IMR-90 (cell line): ENCODE measurements at regions not wholly inside any gene's neighbourhood (a gene's known extent, or its start where the extent isn't known, plus 50 kb on each side); places are given as distances from the start of the nearest gene placed in this dataset.

Source experiments
- ATAC-seq: fragments of 200-7000 bp; cut with Tn5 transposase; 2 replicates; pipeline ENCODE4 v1.9.1; 2020; ENCODE audit warnings: low read depth, mild to moderate bottlenecking, moderate library complexity
- BruUV-seq: library from RNA; stranded (reverse); fragments of 400-500 nt; replicated peaks from 2 replicates; lab custom pipeline; 2021; lab: Mats Ljungman, UMichigan
- CTCF ChIA-PET: fragments of 300-600 bp; formaldehyde crosslinking; extraction: SDS; loops from one replicate; lab custom pipeline; 2021; ENCODE audit warnings: antibody characterized with exemption; lab: Yijun Ruan, JAX
- POLR2A ChIA-PET: fragments of 300-600 bp; sonication (Branson Sonifier 250); formaldehyde crosslinking; loops from one replicate; lab custom pipeline; 2022; ENCODE audit warnings: antibody characterized with exemption; ENCODE audit not compliant: unreplicated experiment; lab: Charles Lee
- DNase-seq: peaks from one replicate; pipeline ENCODE4 v3.0.0; 2013
- H2AFZ ChIP-seq: replicated peaks from 2 replicates; pipeline ENCODE3; 2013; ENCODE audit warnings: low read length, mild to moderate bottlenecking; ENCODE audit not compliant: poor library complexity
- H2AK5ac ChIP-seq: 2 replicates; pipeline ENCODE4 v1.6.1; 2013; ENCODE audit warnings: low read depth, low read length, inconsistent platforms
- H2AK9ac ChIP-seq: replicated peaks from 2 replicates; pipeline ENCODE3; 2013; ENCODE audit warnings: mild to moderate bottlenecking, low read depth, low read length, moderate library complexity; ENCODE audit not compliant: poor library complexity
- H2BK120ac ChIP-seq: 2 replicates; pipeline ENCODE4 v1.6.1; 2013; ENCODE audit warnings: low read depth, low read length, inconsistent platforms
- H2BK15ac ChIP-seq: 3 replicates; pipeline ENCODE4 v1.6.1; 2013; ENCODE audit warnings: low read depth, low read length, inconsistent platforms
- H2BK20ac ChIP-seq: 2 replicates; pipeline ENCODE4 v1.6.1; 2013; ENCODE audit warnings: low read depth, mild to moderate bottlenecking, inconsistent platforms, low read length, moderate library complexity
- H2BK5ac ChIP-seq: 2 replicates; pipeline ENCODE4 v1.6.1; 2013; ENCODE audit warnings: mild to moderate bottlenecking, low read depth, low read length, inconsistent platforms; ENCODE audit not compliant: poor library complexity, severe bottlenecking
- H3K14ac ChIP-seq: replicated peaks from 2 replicates; pipeline ENCODE4 v1.6.1; 2013; ENCODE audit warnings: low read depth, low read length, inconsistent platforms
- H3K18ac ChIP-seq: 2 replicates; pipeline ENCODE4 v1.6.1; 2013; ENCODE audit warnings: low read depth, low read length, control low read depth
- H3K23ac ChIP-seq: 2 replicates; pipeline ENCODE4 v1.6.1; 2013; ENCODE audit warnings: low read depth, low read length, inconsistent platforms
- H3K27ac ChIP-seq: 2 replicates; pipeline ENCODE4 v1.5.1; 2013; ENCODE audit warnings: mild to moderate bottlenecking, control low read depth, low read length; ENCODE audit not compliant: insufficient read depth
- H3K27me3 ChIP-seq: 2 replicates; pipeline ENCODE4 v1.6.1; 2013; ENCODE audit warnings: low read length; ENCODE audit not compliant: control insufficient read depth, insufficient read depth
- H3K36me3 ChIP-seq: 2 replicates; pipeline ENCODE4 v1.6.1; 2013; ENCODE audit warnings: low read length, mixed read lengths; ENCODE audit not compliant: control insufficient read depth, insufficient read depth
- H3K4ac ChIP-seq: 2 replicates; pipeline ENCODE4 v1.6.1; 2013; ENCODE audit warnings: low read depth, low read length, inconsistent platforms
- H3K4me1 ChIP-seq: 2 replicates; pipeline ENCODE4 v1.6.1; 2013; ENCODE audit warnings: low read length, mixed read lengths; ENCODE audit not compliant: control insufficient read depth, insufficient read depth
- H3K4me2 ChIP-seq: 2 replicates; pipeline ENCODE4 v1.6.1; 2013; ENCODE audit warnings: low read depth, mild to moderate bottlenecking, control low read depth, low read length, moderate library complexity
- H3K4me3 ChIP-seq: 2 replicates; pipeline ENCODE4 v1.5.1; 2013; ENCODE audit warnings: low read depth, mild to moderate bottlenecking, control low read depth, low read length, moderate library complexity; ENCODE audit not compliant: insufficient read depth
- H3K56ac ChIP-seq: 2 replicates; pipeline ENCODE4 v1.6.1; 2013; ENCODE audit warnings: low read length, inconsistent platforms; ENCODE audit not compliant: insufficient read depth; ENCODE audit errors: extremely low read depth
- H3K79me1 ChIP-seq, 2 experiments: 2 replicates each; pipeline ENCODE4 v1.6.1; 2013; ENCODE audit warnings: low read length in 2 of 2, inconsistent platforms in 1 of 2, low read depth in 1 of 2
- H3K9ac ChIP-seq: 2 replicates; pipeline ENCODE4 v1.6.1; 2013; ENCODE audit warnings: low read depth, low read length, control low read depth
- H3K9me1 ChIP-seq: 2 replicates; pipeline ENCODE4 v1.6.1; 2013; ENCODE audit warnings: low read length, inconsistent platforms; ENCODE audit not compliant: insufficient read depth
- H3K9me3 ChIP-seq: 2 replicates; pipeline ENCODE4 v1.6.1; 2013; ENCODE audit warnings: low read length; ENCODE audit not compliant: control insufficient read depth, insufficient read depth
- H4K20me1 ChIP-seq: 2 replicates; pipeline ENCODE4 v1.6.1; 2013; ENCODE audit warnings: low read length, inconsistent platforms; ENCODE audit not compliant: insufficient read depth
- H4K5ac ChIP-seq: 2 replicates; pipeline ENCODE4 v1.6.1; 2013; ENCODE audit warnings: mild to moderate bottlenecking, low read depth, low read length, control low read depth
- H4K8ac ChIP-seq, 2 experiments: 2 replicates each; pipeline ENCODE4 v1.6.1; 2013; ENCODE audit warnings: low read depth in 2 of 2, low read length in 2 of 2, control low read depth in 1 of 2, inconsistent platforms in 1 of 2
- H4K91ac ChIP-seq: 2 replicates; pipeline ENCODE4 v1.6.1; 2013; ENCODE audit warnings: low read depth, low read length, inconsistent platforms; ENCODE audit not compliant: insufficient read depth
- CEBPB ChIP-seq: IDR thresholded peaks from 2 replicates; pipeline ENCODE4 v1.6.1; 2012; ENCODE audit warnings: low read depth, low read length, improper control_type of control experiment
- CHD1 ChIP-seq: IDR thresholded peaks from 2 replicates; pipeline ENCODE4 v1.6.1; 2012; ENCODE audit warnings: low read depth, low read length, improper control_type of control experiment
- CTCF ChIP-seq: conservative IDR thresholded peaks from 2 replicates; pipeline ENCODE4 v1.5.1; 2012; ENCODE audit warnings: mild to moderate bottlenecking, low read depth, low read length, improper control_type of control experiment
- FOS ChIP-seq: fragments of 150-350 bp; IDR thresholded peaks from 2 replicates; pipeline ENCODE4 v1.6.1; 2016; ENCODE audit warnings: low read depth, low read length
- MAFK ChIP-seq: IDR thresholded peaks from 2 replicates; pipeline ENCODE4 v1.6.1; 2012; ENCODE audit warnings: low read depth, low read length, improper control_type of control experiment
- MAZ ChIP-seq: IDR thresholded peaks from 2 replicates; pipeline ENCODE4 v1.6.1; 2012; ENCODE audit warnings: low read depth, mild to moderate bottlenecking, low read length, improper control_type of control experiment, moderate library complexity, borderline replicate concordance
- MXI1 ChIP-seq: IDR thresholded peaks from 2 replicates; pipeline ENCODE4 v1.6.1; 2012; ENCODE audit warnings: low read depth, mild to moderate bottlenecking, low read length, moderate library complexity, borderline replicate concordance
- NFE2L2 ChIP-seq: fragments of 150-350 bp; IDR thresholded peaks from 2 replicates; pipeline ENCODE4 v1.6.1; 2016; ENCODE audit warnings: low read depth, mild to moderate bottlenecking, low read length
- POLR2A ChIP-seq: IDR thresholded peaks from 2 replicates; pipeline ENCODE4 v1.6.1; 2012; ENCODE audit warnings: mild to moderate bottlenecking, low read depth, low read length
- RAD21 ChIP-seq: IDR thresholded peaks from 2 replicates; pipeline ENCODE4 v1.6.1; 2012; ENCODE audit warnings: low read length, improper control_type of control experiment
- RCOR1 ChIP-seq: IDR thresholded peaks from 2 replicates; pipeline ENCODE4 v1.6.1; 2012; ENCODE audit warnings: mild to moderate bottlenecking, low read length, improper control_type of control experiment; ENCODE audit not compliant: insufficient replicate concordance
- SMC3 ChIP-seq: fragments of 150-350 bp; IDR thresholded peaks from 2 replicates; pipeline ENCODE4 v1.6.1; 2016; ENCODE audit warnings: low read depth, mild to moderate bottlenecking, antibody characterized with exemption, low read length, moderate library complexity
- USF2 ChIP-seq: fragments of 150-350 bp; IDR thresholded peaks from 2 replicates; pipeline ENCODE4 v1.6.1; 2017; ENCODE audit warnings: mild to moderate bottlenecking, antibody characterized with exemption, low read length, low read depth
- WGBS, 2 experiments: methylation state at CpG; one replicate each; pipeline versions ENCODE4 v1.1.5 to v1.1.7; 2013; ENCODE audit warnings: missing lambda C conversion rate in 2 of 2; ENCODE audit not compliant: insufficient read length in 1 of 2; ENCODE audit errors: extremely low coverage in 2 of 2; 5-methylcytosine and 5-hydroxymethylcytosine counted together
- dilution Hi-C: fragments of 300-500 bp; cut with HindIII; formaldehyde crosslinking; loops from one replicate; pipeline ENCODE4 v1.14.3; 2018; ENCODE audit warnings: low sequenced_read_pairs; ENCODE audit not compliant: unreplicated experiment
- in situ Hi-C: fragments of 300-500 bp; cut with MboI; formaldehyde crosslinking; loops from 3 replicates; pipeline ENCODE4 v1.14.3; 2019; ENCODE audit warnings: low sequenced_read_pairs, inconsistent platforms, mixed read lengths
- intact Hi-C: fragments of 100-400 bp; cut with micrococcal nuclease; formaldehyde crosslinking; loops from 2 replicates; pipeline ENCODE4 v1.10.0; 2022
- TF ChIP-seq, protein P1 (sequence below): fragments of 150-350 bp; IDR thresholded peaks from 2 replicates; pipeline ENCODE4 v1.6.1; 2016; ENCODE audit warnings: low read depth, mild to moderate bottlenecking, low read length, moderate library complexity, borderline replicate concordance

DNA sequence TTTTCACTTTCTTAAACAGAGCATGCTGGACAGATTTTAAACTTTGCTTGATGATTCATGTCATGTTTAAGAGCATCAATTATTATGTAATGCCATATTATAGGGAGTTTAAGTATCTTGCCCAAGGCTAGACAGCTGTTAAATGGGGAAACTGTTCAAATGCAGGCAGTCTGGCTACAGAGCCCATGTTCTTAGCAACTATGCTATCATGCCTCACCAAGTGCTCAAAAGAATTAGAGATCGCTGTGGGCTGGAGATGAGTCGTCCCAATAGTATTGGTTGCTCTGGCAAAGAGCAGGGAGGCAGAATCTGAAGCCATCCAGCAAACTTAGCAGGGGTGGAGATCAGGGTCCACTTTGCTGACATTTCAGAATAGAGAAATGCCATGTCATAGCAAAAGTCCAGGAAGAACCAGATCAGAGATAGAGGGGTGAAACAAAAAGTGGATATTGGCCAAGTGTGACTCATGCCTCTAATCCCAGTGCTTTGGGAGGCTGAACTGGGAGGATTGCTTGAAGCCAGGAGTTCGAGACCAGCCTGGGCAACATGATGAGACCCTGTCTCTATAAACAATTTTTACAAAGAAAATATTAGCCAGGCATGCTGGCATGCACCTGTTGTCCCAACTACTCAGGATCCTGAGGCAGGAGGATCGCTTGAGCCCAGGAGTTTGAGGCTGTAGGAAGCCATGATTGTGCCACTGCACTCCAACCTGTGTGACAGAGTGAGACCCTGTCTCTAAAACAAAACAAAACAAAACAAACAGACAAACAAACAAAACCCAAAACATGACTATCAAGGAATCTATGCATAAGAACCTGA, 57.8 kb downstream of the BAMBI start:
- Histone ChIP-seq H2AK5ac (no peak overlapping the region), H3K23ac (no peak overlapping the region; the same call in 1 of the 2 replicates), H3K18ac (no peak overlapping the region), H3K27ac (peak overlapping the region; percentile 40), H3K4me3 (no peak overlapping the region), H4K8ac (no peak overlapping the region), H3K9me1 (no peaks in the 10 kb centered on the region), H4K20me1 (peaks cover 7% of the 10 kb centered on the region; the same call in 1 of the 2 replicates), H2BK5ac (peak overlapping the region; percentile 27), H3K4me1 (peaks cover 5% of the 10 kb centered on the region), H3K4me2 (no peak overlapping the region), H3K9me3 (peaks cover 9% of the 10 kb centered on the region), H2BK120ac (no peak overlapping the region), H3K27me3 (peaks cover 16% of the 10 kb centered on the region), H2BK20ac (no peak overlapping the region; the same call in 1 of the 2 replicates), H3K9ac (no peak overlapping the region), H3K56ac (no peak overlapping the region), H2AK9ac (no peak overlapping the region), H2AFZ (no peak overlapping the region), H3K36me3 (no peaks in the 10 kb centered on the region), H3K14ac (no peak overlapping the region), H3K4ac (peak overlapping the region; percentile 13; the same call in 1 of the 2 replicates), H3K79me1 (no peaks in the 10 kb centered on the region), H4K91ac (no peak overlapping the region), H2BK15ac (no peak overlapping the region), H4K5ac (no peak overlapping the region)
- in situ Hi-C loops (no loop called here), dilution Hi-C loops (no loop called here), intact Hi-C loops (loop anchor here (2.0 to 10.0 kb wide), 3 partner anchors 106 to 256 kb away; no protein-coding TSS in a partner anchor)
- WGBS, 2 experiments: 60% methylated on average over 1 of the region's 4 CpGs; no CpG with 5 or more reads in 1 of the 2 experiments
- DNase-seq (peak; percentile 96), ATAC-seq (peak; percentile 96)
- no TSS peak for BruUV-seq
- POLR2A ChIA-PET: no interaction called here
- CTCF ChIA-PET: interaction anchor here (0.7 kb wide), 1 partner anchor 1360 kb away, joined by 4 read pairs; no protein-coding TSS in a partner anchor
- TF ChIP-seq RCOR1 (peak; percentile 68), MAFK (peak; percentile 86), MXI1 (no peak), CHD1 (no peak), RAD21 (no peak), NFE2L2 (peak; percentile 81), CTCF (no peak), FOS (peak; percentile 6; the same call in 1 of the 2 replicates), SMC3 (no peak), MAZ (no peak), POLR2A (no peak), USF2 (no peak), CEBPB (no peak; the same call in none of the 2 replicates)
- TF ChIP-seq, protein P1, sequence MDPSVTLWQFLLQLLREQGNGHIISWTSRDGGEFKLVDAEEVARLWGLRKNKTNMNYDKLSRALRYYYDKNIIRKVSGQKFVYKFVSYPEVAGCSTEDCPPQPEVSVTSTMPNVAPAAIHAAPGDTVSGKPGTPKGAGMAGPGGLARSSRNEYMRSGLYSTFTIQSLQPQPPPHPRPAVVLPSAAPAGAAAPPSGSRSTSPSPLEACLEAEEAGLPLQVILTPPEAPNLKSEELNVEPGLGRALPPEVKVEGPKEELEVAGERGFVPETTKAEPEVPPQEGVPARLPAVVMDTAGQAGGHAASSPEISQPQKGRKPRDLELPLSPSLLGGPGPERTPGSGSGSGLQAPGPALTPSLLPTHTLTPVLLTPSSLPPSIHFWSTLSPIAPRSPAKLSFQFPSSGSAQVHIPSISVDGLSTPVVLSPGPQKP: no peak
